Eye (tissue), 1 donor: ENCODE measurements at regions not wholly inside any gene's neighbourhood (a gene's known extent, or its start where the extent isn't known, plus 50 kb on each side); places are given as distances from the start of the nearest gene placed in this dataset.

Source experiments
- DNase-seq: peaks from one replicate; pipeline ENCODE4 v3.0.0-alpha.2; 2015

DNA sequence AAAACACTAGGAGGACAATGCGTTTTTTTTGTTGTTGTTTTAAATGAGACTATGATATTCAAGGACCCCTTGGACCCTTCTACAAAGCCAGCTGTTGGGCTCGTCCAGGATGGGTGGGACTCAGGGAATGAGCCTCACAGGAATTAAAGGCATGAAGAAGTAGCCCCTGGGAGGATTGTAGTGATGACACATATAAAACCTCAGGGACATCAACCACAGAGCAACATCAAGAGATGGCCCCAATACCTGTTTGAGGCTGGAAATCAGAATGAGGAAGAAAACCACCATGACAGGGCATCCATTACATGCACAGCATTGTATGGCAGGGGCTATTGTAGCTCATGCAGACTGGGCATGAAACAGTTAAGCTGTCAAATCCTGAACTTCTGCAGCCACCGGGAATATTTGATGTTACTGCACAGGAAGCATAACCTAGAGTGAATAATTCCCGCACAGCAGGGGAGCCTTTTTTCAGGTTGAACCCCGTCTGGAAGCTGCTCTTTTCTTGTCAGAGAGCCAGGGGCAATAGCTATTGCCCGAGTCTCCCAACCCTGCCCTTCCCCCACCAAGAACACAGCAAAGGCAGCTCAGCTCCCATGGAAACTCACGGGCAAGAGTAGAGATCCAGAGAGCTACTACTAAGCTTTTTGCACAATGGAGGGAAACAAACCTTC is 140.2 kb upstream of the FGGY start:
- DNase-seq: peak; percentile 72

DNA sequence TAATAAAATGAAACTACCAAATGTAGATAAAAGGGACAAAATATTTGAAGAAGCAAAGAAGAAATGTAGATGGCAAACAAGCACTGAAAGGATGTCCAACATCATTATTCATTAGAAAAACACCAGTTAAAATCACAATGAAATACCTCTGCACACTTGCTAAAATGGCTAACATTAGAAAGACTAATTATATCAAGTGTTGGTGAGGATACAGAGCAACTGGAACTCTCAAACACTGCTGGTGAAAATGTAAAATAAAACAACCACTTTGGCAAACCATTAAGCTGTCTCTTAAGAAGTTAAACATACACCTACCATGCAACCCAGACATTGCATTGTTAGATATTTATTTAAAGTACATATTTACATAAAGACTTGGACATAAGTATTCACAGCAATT is 138.6 kb upstream of the FGGY start:
- DNase-seq: no peak

DNA sequence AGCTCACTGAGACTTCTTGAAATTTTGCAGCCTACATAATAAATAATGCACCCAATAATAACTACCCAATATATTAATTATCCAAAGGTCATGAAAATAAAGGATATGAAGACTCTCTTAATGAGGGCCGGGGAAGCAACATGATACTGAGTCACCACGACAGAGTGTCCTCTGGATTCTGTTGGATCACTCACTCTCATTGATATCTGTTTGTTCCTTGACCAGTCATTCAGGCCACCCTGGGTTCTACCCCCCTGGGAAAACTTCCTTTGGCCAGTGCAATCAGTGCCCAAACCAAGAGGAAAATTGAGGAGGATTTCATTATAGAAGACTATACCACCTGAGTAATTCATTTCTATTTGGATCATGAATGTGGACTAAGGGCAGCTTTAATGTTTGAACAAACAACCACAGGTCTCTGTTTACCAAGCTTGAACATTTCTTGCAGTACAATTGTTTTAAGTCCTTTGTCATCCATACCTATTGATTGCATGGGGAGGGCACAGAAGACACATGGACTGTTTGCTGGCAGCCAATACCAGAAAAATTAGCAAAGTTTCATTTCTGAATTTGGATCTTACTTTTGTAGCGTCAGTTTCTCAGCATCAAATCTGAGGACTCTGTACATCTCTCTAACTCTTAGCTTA is 137.2 kb upstream of the FGGY start:
- DNase-seq: no peak

DNA sequence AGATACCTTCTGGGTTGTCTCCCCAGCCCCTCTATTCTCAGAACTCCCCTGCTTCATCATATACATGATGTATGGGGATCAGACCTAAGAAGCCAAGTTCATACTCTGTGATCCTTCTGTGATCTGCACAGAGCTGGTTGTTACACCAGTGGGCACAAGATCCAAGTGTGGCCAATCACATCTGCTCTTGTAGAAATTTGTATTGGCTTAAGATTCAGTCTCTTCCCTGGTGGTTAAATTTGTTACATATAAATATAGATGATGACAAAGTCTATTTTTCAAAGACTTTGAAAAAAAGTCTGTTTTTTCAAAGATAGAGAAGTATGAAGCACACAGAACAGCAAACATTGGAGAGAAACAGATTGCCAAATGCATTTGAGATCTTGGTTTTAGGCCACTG is 135.8 kb upstream of the FGGY start:
- no peak for DNase-seq

DNA sequence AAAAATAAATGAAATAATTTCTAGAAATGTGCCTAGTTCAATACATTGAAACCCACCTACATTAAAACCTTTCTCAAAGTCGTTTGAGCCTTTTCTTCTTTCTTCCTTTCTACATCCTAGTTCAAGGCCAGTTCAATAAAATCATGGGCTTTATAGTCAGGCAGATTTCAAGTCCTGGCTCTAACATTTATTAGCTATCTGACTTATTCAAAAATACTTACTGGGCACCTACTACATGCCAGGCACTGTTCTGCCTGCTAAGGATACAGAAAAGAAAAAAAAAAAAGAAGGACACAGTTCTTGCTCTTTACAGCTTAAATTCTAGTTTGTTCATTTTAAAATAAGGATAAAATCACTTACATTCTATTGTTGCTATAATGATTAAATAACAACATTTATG is 134.2 kb upstream of the FGGY start:
- no peak for DNase-seq

DNA sequence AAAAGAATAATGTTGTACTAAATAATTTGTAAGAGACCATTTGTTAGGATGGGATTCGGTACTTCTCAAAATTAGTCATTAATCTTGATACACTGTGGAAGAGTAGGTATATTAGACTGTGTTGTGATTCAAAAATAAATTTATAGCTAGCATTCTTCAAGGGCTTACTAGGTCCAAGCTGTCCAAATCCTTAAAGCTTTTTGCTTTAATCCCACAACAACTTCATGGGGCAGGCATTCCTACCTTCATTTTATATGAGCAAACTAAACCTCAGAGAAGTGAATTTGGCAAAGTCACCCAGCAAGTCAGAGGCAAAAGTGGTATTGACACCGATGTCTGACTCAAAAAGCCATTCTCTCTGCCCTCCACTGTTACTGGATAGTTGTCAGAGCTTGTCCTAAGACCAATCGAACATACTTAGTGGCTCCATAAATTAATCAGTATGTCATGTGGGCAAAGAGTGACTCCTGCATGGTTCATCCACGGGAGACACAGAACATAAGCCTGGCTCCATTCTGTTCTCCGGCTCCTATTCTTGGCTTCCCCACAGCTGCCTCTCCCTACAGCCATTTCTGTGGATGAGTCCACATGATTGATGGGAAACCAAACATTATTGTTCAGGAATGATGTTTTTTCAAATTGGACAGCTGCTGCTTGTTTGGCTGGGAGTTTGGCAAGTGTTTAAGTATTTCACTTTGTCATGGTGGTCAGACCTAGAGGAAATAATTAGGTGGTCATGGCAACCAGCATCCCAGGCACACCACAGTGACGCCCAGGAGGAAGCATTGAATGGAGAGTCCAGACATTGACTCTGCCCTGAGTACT is 133.4 kb upstream of the FGGY start:
- peak; percentile 42 for DNase-seq

DNA sequence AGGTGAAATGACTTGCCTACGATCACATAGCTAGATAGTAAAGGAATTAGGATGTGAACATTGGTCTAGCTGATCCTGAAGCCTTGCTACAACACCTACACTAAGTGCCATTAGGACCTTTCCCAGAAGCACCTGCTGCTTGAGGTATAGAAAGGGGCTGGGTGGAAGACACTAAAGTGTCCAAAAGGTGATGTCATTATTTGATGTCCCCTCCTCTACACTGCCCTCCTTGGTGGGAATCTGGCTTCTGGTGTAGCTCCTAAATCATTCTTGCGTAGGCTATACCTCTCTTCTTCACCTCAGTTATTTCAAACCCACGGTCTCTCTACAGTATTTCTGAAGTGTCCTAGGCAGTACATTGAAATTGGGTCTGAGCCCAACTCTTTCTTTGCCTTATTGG is 132.5 kb upstream of the FGGY start:
- DNase-seq: no peak

DNA sequence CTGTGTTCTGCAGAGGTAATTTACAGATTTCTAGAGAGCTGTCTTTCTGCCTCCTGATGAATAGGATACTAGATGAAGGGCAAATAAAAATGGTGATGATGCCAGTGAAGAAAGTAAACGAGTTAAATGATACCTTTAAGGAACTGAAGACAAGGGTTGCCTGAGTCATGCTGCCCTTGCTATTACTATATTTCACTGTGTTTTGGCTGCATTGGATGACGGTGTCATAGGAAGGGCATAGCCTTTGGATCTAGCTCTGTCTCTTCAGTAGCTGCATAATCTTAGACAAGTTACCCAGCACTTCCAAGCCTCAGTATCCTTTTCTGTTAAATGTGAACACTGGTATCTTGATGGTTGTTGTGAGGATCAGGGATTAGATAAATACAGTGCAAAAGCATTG is 131.5 kb upstream of the FGGY start:
- no peak for DNase-seq

DNA sequence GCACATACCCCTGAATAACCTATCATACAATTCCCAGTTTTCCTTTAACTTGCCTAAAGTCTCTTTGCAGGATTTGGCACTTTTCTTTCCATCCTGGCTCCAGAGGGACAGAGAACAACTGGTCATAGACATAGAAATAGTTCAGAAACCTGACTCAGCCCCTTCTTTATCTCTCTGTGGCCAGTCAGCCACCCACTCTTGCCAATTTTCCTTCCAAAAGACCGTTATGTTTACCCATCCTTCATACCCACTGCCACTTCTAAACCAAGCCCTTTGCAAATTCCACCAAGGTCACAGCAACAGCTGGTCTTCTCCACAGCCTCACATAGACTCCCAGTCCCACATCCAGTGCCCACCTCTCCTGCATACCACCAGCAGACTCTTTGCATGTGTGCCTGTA is 127.2 kb upstream of the FGGY start:
- DNase-seq: no peak

DNA sequence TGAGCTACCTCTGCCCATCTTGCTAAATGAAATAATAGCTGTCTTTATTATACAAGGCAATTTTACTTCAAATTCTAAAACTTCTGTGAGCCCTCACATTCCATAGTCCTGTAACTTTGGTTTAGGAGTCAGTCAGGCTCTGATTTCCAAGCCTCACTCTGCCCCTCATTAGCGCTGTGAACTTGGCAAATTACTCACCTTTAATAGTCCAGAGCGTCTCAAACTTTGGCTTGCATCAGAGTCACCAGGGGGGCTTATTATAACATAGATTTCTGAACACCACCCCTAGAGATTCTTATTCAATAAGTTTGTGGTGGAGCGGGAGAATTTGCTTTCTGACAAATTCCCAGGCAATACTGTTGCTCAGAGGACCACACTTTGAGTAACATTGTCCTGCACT is 126.2 kb upstream of the FGGY start:
- no peak for DNase-seq

DNA sequence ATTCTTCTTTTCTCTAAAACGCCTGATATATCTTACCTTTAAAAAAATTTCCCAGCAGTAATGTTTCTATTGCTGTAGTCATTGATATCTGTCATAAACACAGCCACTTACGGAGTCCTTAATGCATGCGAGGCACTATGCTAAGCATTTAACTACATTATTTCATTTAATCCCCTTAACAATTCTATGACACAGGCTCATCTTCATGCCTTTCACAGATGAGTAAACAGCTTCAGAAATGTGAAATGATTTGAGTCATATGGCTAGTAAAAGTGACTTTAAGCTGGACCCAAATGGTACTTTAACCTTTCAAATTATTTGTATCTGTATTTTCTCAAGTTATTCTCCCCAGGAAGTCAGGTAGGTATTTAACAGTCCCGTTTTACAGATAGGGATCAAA is 125.1 kb upstream of the FGGY start:
- no peak for DNase-seq

DNA sequence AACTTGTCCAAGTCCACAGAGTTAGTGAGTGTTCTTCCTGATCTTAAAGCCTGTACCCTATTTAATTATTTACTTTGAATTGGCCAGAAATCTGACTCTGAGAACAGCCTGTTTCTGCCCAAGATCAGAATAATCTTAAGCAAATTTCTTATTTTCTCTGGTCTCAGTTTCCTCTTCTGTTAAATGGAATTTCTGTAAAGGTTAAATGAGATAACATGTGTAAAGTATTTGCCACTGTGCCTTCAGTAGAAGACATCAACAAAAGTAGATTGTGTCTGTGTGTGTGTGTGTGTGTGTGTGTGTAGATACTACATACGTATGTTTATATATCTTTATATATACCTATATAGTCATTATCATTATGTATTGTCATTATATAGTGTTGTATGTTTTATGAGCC is 124.2 kb upstream of the FGGY start:
- no peak for DNase-seq

DNA sequence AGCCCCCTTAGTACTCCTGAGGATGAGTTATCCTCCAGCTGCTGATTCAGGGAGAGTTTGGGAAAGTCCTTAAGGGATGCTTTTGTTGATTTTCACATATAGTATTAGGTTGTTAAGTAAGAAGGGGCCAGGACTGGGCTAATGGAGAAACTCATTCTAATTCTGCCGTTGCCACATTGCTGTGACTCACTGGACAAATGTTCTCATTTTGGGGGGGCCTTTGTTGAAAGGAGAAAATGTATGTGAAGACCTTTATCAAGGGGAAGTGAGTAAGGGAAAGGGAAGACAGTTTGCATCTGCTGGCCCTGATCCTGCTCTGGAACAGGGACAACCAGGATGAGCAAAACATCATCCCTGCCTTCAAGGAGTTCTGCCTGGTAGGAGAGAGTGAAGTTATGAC is 123.2 kb upstream of the FGGY start:
- DNase-seq: no peak

DNA sequence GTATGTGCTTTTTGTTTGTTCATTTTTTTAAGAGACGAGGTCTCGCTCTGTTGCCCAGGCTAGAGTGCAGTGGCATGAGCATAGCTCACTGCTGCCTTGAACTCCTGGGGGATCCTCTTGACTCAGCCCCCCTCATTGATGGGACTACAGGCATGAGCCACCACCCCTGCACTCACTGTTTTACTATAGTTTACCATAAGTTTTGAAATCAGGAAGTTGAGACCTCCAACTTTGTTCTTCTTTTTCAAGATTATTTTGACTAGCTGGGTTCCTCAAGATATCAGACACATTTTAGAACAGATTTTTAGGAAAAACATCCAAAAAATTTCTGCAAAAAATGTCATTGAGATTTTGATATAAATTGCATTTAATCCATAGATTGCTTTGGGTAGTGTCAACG is 120.4 kb upstream of the FGGY start:
- DNase-seq: no peak

DNA sequence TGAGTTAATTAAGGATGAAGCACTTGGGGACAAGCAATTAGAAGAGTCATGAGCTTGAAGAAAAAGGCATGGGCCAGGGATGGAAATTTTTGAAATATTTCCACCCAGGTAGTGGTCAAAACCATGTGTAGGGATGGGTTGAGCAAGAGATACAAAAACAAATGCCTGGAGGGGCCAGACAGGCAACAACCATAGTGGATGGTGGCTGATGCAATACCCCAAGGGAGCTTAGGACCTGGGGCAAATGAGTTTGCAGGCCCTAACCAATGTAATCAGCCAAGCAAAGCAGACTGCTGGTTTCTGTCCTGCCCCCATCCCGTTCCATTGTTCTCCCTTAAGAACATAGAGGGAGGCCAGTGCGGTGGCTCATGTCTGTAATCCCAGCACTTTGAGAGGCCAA is 119.1 kb upstream of the FGGY start:
- DNase-seq: no peak

DNA sequence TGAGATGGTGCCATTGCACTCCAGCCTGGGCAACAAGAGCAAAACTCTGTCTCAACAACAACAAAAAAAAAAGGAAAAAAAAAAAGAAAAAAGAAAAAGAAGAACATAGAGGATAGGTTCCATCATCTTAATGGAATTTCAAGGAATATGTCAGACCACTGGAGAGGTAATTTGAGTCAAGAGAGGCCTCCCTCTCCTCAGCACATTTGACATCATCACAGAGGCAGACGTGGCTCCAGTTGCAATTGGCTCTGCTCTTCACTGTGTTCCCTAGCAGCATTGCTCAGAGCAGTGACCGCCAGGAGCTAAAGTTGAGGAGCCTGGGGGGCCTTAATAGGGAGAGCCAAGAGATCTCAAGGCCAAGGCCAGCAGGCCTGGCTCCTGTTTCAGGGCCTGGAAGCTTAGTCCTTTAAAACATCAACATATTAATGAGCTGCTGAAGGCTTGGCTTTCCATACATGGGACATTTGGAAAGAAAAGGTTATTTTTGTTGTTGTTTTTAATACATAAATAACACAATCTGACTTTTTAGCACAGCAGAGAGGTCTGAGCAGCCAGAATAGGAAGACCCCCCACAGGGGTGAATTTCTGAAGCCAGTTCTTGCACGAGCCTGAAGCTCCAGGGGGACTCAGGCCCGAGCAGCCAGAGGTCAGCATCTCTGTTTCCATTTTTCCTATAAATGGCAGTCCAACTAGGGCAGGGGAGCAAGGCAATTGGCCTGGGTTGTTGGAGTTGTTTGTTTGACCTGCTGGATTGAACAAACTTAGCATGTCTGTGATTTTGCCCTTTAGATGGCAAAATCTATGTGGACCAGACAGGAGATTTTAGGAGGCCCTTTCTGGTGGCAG is 118.3 kb upstream of the FGGY start:
- DNase-seq: peak; percentile 18

DNA sequence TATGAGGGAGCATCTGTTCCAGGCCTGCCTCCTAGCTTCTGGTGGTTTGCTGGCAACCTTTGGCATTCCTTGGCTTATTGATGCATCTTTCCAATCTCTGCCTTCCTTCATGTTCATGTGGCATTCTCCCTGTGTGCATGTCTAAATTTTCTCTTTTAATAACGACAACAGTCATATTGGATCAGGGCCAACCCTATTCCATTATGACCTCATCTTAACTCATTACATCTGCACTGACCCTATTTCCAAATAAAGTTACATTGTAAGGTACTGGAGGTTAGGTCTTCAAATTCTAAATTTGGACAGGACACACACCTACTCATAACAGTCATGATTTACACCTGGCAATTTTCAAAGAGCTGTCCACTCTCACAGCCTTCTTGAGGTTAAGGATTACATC is 117.2 kb upstream of the FGGY start:
- no peak for DNase-seq

DNA sequence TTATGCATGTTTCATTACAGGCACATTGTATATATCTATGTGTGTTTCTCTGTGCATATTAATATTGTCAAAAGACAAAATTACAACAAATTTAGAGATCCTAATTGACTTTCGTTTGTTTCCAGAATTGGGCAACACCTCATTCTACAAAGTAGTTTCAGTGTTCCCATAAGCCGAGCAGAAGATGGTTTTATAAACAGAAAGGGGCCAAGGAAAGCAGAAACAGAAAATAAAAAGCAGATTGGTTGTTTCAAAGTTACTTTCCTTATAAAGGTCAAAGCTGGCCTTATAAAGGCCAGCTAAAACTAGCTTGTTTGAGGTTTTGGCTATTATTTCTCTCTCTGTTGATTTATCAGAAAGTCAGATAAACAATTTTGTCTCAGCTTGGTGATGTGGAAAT is 116.2 kb upstream of the FGGY start:
- DNase-seq: no peak

DNA sequence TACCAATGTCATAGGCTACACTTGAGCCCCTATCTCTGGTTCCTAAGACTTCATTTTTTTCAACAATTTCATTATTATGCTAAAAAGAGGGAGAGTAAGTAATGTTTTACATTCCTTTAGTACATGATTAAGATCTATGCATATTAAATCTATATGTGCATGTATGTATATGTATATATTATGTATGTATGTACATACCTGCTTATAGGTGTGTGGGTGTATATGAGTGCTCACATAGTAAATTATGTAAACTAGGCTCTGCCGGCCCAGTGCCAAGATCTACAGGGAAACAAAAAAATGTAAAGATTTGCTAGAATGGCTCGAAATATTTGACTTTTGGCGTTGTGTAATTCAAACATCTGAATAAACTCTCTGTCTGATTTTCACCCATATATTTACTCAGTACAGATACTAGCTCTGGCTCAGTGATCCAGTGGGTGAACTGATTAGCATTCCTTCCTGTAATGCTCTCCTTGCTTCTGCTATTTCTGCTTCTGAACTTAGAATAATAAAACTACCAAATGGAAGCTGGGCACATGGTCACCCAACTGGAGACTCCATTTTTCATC is 113.1 kb upstream of the FGGY start:
- DNase-seq: no peak

DNA sequence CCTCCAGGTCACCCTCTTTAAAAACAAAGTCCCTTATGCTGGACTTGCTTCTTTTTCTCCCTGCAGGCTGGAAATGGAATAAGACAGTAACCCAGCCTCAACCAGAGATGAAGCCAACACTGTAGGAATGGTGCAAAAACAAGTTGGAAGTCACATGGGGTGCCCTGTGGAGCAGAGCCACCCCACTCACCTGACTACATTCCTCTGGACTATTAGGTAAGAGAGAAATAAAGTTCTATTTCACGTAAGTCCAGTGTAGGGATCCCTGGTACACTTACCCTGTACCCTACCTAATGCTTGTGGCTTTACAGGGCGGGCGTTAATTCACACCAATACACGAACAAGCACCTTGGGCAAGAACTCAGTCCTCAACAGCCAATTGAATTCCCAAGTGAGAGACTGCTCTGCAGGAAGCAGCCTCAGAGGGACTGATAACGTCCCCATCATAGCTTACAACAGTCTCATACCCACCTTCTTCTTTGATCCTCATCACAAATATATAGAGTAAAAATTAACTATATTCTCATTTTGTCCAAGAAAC is 112.5 kb upstream of the FGGY start:
- DNase-seq: no peak

DNA sequence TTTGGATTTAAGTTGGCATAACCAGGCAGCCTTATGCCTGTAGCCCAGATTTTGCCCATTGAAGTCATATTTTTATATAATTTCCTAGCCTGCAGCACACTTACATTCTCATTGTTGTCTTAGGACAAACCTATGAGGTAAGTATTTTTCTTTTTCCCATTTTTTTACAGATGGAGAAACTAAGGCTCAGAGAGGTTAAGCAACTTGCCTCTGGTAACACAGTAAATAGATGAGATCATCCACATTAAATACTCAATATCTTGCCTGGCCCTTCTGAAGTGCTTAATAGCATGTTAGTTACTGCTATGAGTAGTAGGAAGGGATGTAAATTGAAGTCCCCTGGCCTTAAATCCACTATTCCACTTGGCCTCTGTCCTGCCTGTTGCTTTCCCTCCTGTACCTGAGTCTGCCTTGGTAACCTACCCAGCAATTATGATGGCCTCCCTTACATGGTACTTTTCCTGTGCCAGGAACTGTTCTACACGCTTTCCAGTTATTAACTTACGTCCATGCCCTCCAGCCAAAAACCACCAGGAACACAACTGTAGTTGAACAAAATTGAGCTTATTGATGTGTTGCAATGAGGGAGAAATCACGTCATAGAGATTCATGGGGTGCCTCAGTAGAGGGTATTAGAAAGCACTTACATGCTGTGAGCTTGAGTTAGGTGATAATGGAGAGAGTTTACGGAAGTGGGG is 111.6 kb upstream of the FGGY start:
- DNase-seq: no peak

DNA sequence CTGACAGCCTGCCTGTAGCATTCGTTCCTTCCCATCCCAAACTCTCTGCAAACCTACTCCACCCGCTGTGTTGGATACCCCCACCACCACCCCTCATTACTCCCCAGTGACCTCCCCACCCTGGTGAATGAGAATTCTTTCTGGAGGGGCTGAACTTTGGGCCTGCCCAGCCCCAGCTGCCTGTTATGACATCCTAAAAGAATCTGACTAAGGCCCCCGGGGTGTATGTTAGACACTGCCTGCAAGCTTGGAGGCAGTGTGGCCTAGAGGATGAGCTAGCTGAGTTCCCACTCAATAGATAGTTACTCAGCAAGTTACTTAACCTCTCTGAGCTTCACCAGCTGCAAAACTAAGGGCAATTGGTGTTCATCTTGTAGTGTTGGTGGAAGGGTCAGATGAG is 110.2 kb upstream of the FGGY start:
- no peak for DNase-seq
